Ectodermal cell (in vitro differentiated cells): ENCODE measurements at regions not wholly inside any gene's neighbourhood (a gene's known extent, or its start where the extent isn't known, plus 50 kb on each side); places are given as distances from the start of the nearest gene placed in this dataset.
"Not testable (repeated sequence)": the region's sequence is repeated elsewhere in the genome, so short reads cannot be mapped to it uniquely, and the experiment has no call there.

Experiments used
- H3K27ac ChIP-seq: 2 replicates; pipeline ENCODE4 v1.7.0; 2013; ENCODE audit warnings: mild to moderate bottlenecking, low read depth, low read length; ENCODE audit not compliant: insufficient read depth, poor library complexity, severe bottlenecking
- H3K27me3 ChIP-seq: 2 replicates; pipeline ENCODE4 v1.7.0; 2013; ENCODE audit warnings: mild to moderate bottlenecking, low read length; ENCODE audit not compliant: insufficient read depth, control insufficient read depth, poor library complexity, severe bottlenecking
- H3K36me3 ChIP-seq: one replicate; pipeline ENCODE4 v1.7.0; 2013; ENCODE audit warnings: low read length; ENCODE audit not compliant: control insufficient read depth, insufficient read depth
- H3K4me1 ChIP-seq: one replicate; pipeline ENCODE4 v1.7.0; 2013; ENCODE audit warnings: low read length; ENCODE audit not compliant: control insufficient read depth, insufficient read depth
- H3K4me3 ChIP-seq: 2 replicates; pipeline ENCODE4 v1.7.0; 2013; ENCODE audit warnings: low read depth, low read length, control low read depth; ENCODE audit not compliant: insufficient read depth
- H3K9me3 ChIP-seq: 2 replicates; pipeline ENCODE4 v1.7.0; 2013; ENCODE audit warnings: mild to moderate bottlenecking, low read length, moderate library complexity; ENCODE audit not compliant: control insufficient read depth
- WGBS, 2 experiments: methylation state at CpG; one replicate each; pipeline ENCODE4 v1.1.7; 2013; ENCODE audit warnings: missing lambda C conversion rate in 2 of 2; 5-methylcytosine and 5-hydroxymethylcytosine counted together

DNA sequence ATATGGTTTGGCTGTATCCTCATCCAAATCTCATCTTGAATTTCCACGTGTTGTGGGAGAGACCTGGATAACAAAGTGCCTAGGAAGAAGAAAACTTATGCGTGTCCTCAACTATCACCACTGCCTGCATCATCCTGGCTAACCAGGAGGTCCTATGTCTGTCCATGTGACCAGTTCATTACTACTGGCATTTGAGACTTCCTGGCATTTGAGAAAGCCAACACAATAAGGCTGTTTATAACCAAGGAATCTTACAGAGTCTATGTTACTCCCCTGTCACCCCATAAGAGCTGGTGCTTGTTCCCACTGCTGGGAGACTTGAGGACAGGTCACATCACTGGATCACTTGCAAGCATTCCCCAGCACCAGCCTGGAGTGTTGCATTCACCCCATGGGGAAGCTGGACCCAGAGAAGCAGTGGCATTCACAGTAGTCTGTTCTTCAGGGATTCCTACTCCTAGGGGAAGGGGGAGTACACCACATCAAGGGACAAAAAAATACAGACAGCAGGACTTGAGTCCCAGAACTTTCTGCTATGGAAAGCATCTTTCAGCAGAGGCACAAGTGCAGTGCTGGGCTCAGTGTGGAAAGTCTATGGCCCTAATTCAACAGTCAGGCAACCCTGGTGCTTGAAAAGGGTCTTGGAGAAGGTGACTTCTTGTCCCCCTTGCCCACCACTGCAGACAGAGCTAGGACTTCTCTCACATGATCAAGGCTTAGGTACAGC lies 717.1 kb downstream of the SEMA5A start:
- 89 to 100% methylated on average over 2 of the region's 2 CpGs for WGBS, 2 experiments
- H3K4me1 ChIP-seq: peaks cover 15% of the 10 kb centered on the region
- H3K27ac ChIP-seq: no peak overlapping the region

DNA sequence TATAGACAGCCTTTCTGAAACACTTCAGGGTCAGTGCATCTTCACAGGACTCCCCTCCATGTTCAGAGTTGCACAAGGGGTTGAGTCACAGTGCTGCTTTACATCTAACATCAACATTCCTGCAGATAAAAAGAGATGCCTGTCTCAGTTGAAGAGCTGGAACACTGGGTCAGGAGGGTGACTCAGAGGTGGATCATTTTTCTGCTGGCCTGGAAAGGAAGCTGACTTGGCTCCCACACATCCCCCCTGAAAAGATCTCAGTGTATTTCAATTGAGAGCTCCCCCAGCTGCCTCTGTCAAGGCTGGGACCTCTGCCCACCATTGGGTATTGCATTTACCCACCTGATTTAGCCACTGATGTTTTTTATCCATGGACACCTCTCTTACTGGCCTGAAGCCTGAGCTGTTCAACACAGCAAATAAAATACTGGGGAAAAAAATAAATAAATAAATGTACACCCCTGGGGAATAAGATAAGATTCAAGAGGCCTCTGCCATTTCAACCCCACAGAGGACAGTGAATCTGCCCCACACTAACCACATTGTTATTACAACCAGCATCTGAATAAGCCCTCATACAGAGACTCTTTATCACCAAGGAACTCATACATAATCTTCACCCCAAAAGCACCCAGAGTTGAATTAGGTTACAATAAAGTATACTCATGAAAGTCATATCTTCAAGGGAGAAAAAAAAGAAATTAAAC lies 716.4 kb downstream of the SEMA5A start:
- Histone ChIP-seq H3K27me3 (no peaks in the 10 kb centered on the region), H3K9me3 (no peaks in the 10 kb centered on the region), H3K27ac (no peak overlapping the region), H3K36me3 (no peaks in the 10 kb centered on the region), H3K4me1 (peaks cover 15% of the 10 kb centered on the region), H3K4me3 (no peak overlapping the region)

More for the DNA sequence above, 717.1 kb downstream of the SEMA5A start:
- no peaks in the 10 kb centered on the region for H3K27me3 ChIP-seq
- no peaks in the 10 kb centered on the region for H3K36me3 ChIP-seq
- no peaks in the 10 kb centered on the region for H3K9me3 ChIP-seq
- no peak overlapping the region for H3K4me3 ChIP-seq

DNA sequence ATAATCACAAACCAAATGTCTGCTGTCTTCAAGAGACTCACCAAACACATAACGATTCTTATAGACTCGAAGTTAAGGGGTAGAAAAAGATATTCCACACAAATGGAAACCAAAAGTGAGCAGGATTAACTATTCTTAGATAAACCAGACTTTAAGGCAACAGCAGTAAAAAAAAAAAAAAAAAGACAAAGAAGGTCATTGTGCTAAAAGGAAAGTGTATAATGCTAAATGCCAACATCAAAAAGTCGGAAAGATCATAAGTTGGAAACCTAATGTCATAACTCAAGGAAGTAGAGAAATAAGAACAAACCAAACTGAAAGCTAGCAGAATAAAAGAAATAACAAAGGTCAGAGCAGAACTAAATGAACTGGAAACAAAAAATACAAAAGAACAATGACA lies 714.6 kb downstream of the SEMA5A start:
- Histone ChIP-seq H3K9me3 (no peaks in the 10 kb centered on the region), H3K27me3 (no peaks in the 10 kb centered on the region), H3K4me3 (no peak overlapping the region), H3K4me1 (peaks cover 10% of the 10 kb centered on the region), H3K27ac (no peak overlapping the region), H3K36me3 (no peaks in the 10 kb centered on the region)
- WGBS, 2 experiments: 79 to 100% methylated on average over 3 of the region's 3 CpGs

DNA sequence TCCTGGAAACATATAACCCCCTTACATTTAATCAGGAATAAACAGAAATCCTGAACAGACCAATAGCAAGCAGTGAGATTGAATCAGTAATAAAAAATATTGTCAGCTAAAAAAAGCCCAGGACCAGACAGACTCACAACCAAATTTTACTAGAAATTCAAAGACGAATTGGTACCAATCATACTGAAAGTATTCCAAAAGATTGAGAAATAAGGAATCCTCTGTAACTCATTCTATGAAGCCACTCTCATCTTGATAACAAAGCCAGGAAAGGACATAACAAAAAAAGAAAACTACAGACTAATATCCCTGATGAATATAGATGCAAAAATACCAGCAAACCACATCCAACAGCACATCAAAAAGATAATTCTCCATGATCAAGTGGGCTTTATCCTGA lies 714.0 kb downstream of the SEMA5A start:
- Histone ChIP-seq H3K36me3 (no peaks in the 10 kb centered on the region), H3K9me3 (no peaks in the 10 kb centered on the region), H3K27ac (no peak overlapping the region), H3K4me3 (no peak overlapping the region), H3K27me3 (no peaks in the 10 kb centered on the region), H3K4me1 (peaks cover 4% of the 10 kb centered on the region)
- WGBS, 2 experiments: 86 to 94% methylated on average over 1 of the region's 1 CpG

DNA sequence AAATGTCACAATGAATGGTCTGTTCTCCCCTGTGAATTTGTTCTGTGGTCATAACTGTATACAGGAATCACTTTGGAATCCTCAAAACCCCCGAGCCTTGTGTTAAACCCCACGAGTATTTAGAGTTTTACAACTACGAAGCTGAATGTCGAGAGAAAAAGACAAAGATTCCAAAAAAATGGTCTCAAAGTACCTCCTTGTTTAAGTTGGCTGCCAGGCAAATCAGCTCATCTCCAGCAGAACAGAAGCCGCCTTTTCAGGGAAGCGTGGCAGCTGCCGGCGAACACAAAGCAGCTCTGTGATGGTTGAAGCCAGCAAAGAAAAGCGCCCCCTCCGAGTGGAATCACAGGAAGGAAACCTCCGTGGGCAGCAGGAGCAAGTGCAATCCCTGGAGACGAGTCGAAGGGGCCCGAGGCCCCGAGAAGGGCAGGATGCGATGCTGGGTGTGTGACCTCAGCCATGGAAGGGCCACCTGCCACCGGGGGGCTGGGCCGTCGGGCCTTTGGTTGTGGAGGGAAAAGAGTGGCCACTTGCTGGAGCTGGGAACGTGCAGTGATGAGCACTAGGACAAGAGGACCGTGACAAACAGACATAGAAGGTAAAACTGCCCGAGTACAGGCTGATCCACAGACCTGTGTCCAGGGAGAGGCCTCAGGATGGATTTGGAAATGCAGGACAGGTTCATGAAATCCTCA lies 706.4 kb downstream of the SEMA5A start:
- no peaks in the 10 kb centered on the region for H3K36me3 ChIP-seq
- no peaks in the 10 kb centered on the region for H3K27me3 ChIP-seq
- no peak overlapping the region for H3K4me3 ChIP-seq
- no peaks in the 10 kb centered on the region for H3K9me3 ChIP-seq
- WGBS, 2 experiments: 92 to 93% methylated on average over 22 of the region's 22 CpGs
- peak overlapping the region; percentile 23 for H3K27ac ChIP-seq
- no peaks in the 10 kb centered on the region for H3K4me1 ChIP-seq

DNA sequence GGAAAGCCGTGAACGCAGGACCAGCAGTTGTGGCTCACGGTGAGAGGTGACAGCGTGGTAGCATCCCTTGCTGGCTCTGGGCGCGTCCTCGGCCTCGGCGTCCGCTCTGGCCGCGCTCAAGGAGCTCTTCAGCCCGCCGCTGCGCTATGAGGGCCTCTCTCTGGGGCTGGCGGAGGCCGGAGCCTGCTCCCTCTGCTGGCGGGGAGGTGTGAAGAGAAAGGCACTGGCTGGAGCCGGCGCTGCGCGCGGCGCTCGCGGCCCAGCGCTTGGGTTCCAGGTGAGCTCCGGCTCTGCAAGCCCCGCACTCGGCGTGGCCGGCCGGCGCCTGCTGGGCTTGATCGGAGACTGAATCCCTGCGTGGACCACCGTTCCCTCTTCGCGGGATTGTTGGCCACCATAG lies 705.6 kb downstream of the SEMA5A start:
- no peak overlapping the region for H3K27ac ChIP-seq
- no peaks in the 10 kb centered on the region for H3K27me3 ChIP-seq
- WGBS, 2 experiments: 94% methylated on average over 39 of the region's 39 CpGs
- no peaks in the 10 kb centered on the region for H3K4me1 ChIP-seq
- no peaks in the 10 kb centered on the region for H3K36me3 ChIP-seq
- H3K4me3 ChIP-seq: no peak overlapping the region
- no peaks in the 10 kb centered on the region for H3K9me3 ChIP-seq

DNA sequence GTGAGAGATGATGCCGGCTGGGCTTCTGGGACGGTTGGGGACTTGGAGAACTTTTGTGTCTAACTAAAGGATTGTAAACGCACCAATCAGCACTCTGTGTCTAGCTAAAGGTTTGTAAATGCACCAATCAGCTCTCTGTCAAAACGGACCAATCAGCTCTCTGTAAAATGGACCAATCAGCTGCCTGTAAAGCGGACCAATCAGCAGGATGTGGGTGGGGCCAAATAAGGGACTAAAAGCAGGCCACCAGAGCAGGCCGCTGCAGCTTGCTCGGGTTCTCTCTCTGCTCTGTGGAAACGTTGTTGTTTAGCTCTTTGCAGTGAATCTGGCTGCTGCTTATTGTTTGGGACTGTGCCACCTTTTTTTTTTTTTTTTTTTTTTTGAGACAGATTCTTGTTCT lies 705.1 kb downstream of the SEMA5A start:
- H3K9me3 ChIP-seq, H3K27me3 ChIP-seq, H3K4me1 ChIP-seq, H3K27ac ChIP-seq, H3K36me3 ChIP-seq, H3K4me3 ChIP-seq: not testable (repeated sequence)
- WGBS, 2 experiments: 96% methylated on average over 8 of the region's 8 CpGs

DNA sequence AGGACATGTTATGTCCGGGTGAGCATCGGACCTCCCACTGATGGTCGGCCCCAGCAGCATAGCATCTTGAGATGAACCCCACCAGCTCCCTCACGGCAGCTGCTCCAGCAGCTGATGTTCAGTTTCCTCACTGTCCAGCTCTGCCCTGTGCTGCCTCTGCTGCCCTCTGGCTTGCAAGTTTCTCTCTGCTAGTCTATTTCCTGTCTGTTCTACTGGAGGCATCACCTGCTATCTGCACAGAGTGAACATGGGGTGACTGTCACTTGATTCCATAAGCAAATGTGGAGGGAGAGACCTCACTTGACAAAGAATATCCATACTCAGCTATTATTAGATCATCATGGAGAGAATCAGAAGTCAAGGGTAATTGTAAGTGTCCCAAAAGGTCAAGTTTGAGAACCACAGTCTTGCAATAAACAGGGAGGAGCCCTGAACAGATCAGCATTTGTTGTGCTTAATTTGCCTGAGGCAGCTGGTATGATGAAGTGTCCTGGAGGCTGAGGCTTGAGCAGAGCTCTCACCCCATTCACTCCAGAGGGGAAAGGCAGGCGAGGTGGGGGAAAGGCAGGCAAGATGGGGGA lies 702.8 kb downstream of the SEMA5A start:
- Histone ChIP-seq H3K4me3 (no peak overlapping the region), H3K27ac (no peak overlapping the region)
- 86 to 96% methylated on average over 5 of the region's 5 CpGs for WGBS, 2 experiments

DNA sequence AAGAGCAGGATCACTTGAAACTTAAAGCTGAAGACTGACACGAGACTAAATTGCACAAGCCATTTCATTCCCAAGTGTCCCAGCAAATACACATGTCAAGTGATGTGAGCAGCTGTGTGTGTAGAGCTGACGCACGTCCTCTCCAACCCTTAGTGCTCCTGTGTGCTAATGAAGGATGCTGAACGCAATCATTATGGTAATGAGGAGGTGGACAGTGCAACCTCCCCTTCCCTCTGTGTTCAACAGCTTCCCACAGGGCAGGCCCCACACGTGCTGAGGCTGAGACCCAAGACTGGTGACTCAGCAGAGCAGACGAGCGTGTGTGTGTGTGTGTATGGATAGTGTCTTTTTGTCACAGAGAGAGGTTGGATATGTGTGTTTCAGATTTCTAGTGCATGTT lies 702.1 kb downstream of the SEMA5A start:
- Histone ChIP-seq H3K27ac (no peak overlapping the region), H3K36me3 (no peaks in the 10 kb centered on the region), H3K9me3 (no peaks in the 10 kb centered on the region), H3K4me3 (no peak overlapping the region), H3K4me1 (no peaks in the 10 kb centered on the region), H3K27me3 (no peaks in the 10 kb centered on the region)
- WGBS, 2 experiments: 83 to 87% methylated on average over 7 of the region's 7 CpGs

More for the DNA sequence above, 702.8 kb downstream of the SEMA5A start:
- H3K4me1 ChIP-seq: no peaks in the 10 kb centered on the region
- H3K9me3 ChIP-seq: no peaks in the 10 kb centered on the region
- no peaks in the 10 kb centered on the region for H3K27me3 ChIP-seq
- H3K36me3 ChIP-seq: no peaks in the 10 kb centered on the region

DNA sequence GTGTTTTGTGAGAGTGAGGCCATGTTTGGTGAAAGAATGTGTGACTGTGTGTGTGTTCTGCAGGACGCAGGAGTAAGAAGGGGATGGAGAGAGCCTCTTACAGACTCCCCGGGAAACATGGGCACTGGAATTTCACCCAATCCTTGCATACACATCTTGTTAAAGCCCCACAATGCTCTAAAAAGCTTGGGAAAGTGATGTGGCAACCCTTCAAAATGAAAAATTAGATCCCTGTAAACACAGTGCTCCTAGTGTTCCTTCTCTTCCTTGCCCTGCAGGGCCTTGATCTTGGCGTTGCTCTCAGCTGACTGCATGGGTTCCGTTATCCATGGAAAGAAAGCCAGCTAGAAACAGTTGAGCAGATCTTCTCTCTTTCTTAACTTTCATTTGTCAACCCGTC lies 701.7 kb downstream of the SEMA5A start:
- no peaks in the 10 kb centered on the region for H3K27me3 ChIP-seq
- H3K4me3 ChIP-seq: no peak overlapping the region
- no peaks in the 10 kb centered on the region for H3K4me1 ChIP-seq
- H3K27ac ChIP-seq: no peak overlapping the region
- no peaks in the 10 kb centered on the region for H3K36me3 ChIP-seq
- no peaks in the 10 kb centered on the region for H3K9me3 ChIP-seq
- WGBS, 2 experiments: 91 to 92% methylated on average over 4 to 5 of the region's 5 CpGs
